Osteocyte (in vitro differentiated cells): ENCODE measurements at regions not wholly inside any gene's neighbourhood (a gene's known extent, or its start where the extent isn't known, plus 50 kb on each side); places are given as distances from the start of the nearest gene placed in this dataset.

ENCODE experiments used
- DNase-seq: peaks from one replicate; pipeline ENCODE4 v3.0.0; 2021; ENCODE audit warnings: mixed read lengths; ENCODE audit not compliant: unreplicated experiment; ENCODE audit errors: extremely low spot score
- H3K27ac Mint-ChIP-seq: one replicate; pipeline ENCODE4 v1.8.0; 2021; ENCODE audit warnings: mild to moderate bottlenecking, mixed read lengths; ENCODE audit not compliant: unreplicated experiment
- H3K27me3 Mint-ChIP-seq: one replicate; pipeline ENCODE4 v1.8.0; 2021; ENCODE audit warnings: mixed read lengths; ENCODE audit not compliant: unreplicated experiment
- H3K36me3 Mint-ChIP-seq: one replicate; pipeline ENCODE4 v1.8.0; 2021; ENCODE audit warnings: mixed read lengths; ENCODE audit not compliant: unreplicated experiment
- H3K4me1 Mint-ChIP-seq: one replicate; pipeline ENCODE4 v1.8.0; 2021; ENCODE audit warnings: mixed read lengths; ENCODE audit not compliant: unreplicated experiment
- H3K4me3 Mint-ChIP-seq: one replicate; pipeline ENCODE4 v1.8.0; 2021; ENCODE audit warnings: mild to moderate bottlenecking, moderate library complexity, mixed read lengths; ENCODE audit not compliant: unreplicated experiment
- H3K9me3 Mint-ChIP-seq: one replicate; pipeline ENCODE4 v1.8.0; 2021; ENCODE audit warnings: mixed read lengths; ENCODE audit not compliant: unreplicated experiment
- CTCF ChIP-seq: fragments of 200-600 bp; sonication (generic); IDR thresholded peaks from 2 replicates; pipeline ENCODE4 v1.5.0; 2021; ENCODE audit warnings: antibody characterized with exemption, mild to moderate bottlenecking, moderate library complexity

GRCh38 chr1:184164536-184164935, 113.0 kb downstream of the TSEN15 start:
- no peak overlapping the region for H3K27ac Mint-ChIP-seq
- no peak for DNase-seq
- H3K36me3 Mint-ChIP-seq: no peaks in the 10 kb centered on the region
- H3K4me1 Mint-ChIP-seq: peaks cover 7% of the 10 kb centered on the region
- no peak for TF ChIP-seq CTCF
- H3K4me3 Mint-ChIP-seq: no peak overlapping the region
- peaks cover 7% of the 10 kb centered on the region for H3K9me3 Mint-ChIP-seq
- H3K27me3 Mint-ChIP-seq: no peaks in the 10 kb centered on the region

GRCh38 chr1:184166485-184166884, 115.0 kb downstream of the TSEN15 start:
- no peaks in the 10 kb centered on the region for H3K27me3 Mint-ChIP-seq
- no peak for DNase-seq
- H3K27ac Mint-ChIP-seq: no peak overlapping the region
- no peak overlapping the region for H3K4me3 Mint-ChIP-seq
- TF ChIP-seq CTCF: no peak
- H3K4me1 Mint-ChIP-seq: peaks cover 7% of the 10 kb centered on the region
- H3K9me3 Mint-ChIP-seq: peaks cover 7% of the 10 kb centered on the region
- no peaks in the 10 kb centered on the region for H3K36me3 Mint-ChIP-seq

- no peaks in the 10 kb centered on the region for H3K27me3 Mint-ChIP-seq
- no peak overlapping the region for H3K4me3 Mint-ChIP-seq
- peaks cover 13% of the 10 kb centered on the region for H3K9me3 Mint-ChIP-seq
- H3K27ac Mint-ChIP-seq: no peak overlapping the region
- TF ChIP-seq CTCF: no peak
- H3K36me3 Mint-ChIP-seq: no peaks in the 10 kb centered on the region
- peaks cover 7% of the 10 kb centered on the region for H3K4me1 Mint-ChIP-seq
- DNase-seq: no peak
Observed at GRCh38 chr1:184167352-184167751, 115.8 kb downstream of the TSEN15 start.

DNA sequence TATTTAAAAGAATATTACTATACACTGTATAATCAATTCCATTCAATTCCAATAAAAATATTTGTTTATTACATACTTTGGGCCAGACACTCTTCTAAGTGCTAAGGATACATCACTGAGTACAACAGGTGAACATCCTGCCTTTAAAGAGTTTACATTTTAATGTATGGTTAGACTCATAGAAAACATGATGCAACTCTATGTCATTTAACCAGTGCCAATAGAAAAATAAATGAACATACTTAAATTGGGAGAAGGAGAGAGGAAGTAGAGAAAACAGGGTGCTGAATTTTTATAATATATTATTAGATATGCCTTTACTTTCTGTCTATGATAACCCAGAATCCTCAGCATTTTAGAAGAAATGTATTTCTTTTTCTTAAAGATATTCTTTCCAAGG, 119.2 kb downstream of the TSEN15 start:
- Mint-ChIP-seq H3K4me1 (no peaks in the 10 kb centered on the region), H3K27me3 (no peaks in the 10 kb centered on the region)

DNA sequence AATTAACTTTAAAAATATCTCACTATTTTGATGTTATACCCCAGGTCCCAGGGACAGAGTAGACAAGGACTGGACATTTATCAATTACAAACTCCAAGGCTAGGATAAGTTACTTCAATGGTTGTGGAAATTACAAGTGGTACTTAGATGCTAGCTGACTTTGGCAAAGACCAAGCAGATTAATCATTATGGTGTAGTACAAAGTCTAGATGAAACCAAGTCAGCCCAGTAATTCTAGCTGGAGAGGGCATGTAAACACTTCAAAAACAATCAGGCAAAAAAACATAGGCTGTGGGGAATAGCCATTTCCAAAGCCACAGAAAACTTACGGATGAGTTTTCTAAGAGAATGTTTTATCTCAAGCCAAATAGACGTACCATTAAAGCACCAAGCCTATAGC, 124.5 kb downstream of the TSEN15 start:
- H3K27me3 Mint-ChIP-seq: no peaks in the 10 kb centered on the region
- no peak overlapping the region for H3K27ac Mint-ChIP-seq
- no peaks in the 10 kb centered on the region for H3K4me1 Mint-ChIP-seq
- H3K9me3 Mint-ChIP-seq: peaks cover 6% of the 10 kb centered on the region
- no peak for DNase-seq
- no peaks in the 10 kb centered on the region for H3K36me3 Mint-ChIP-seq
- no peak for TF ChIP-seq CTCF
- no peak overlapping the region for H3K4me3 Mint-ChIP-seq

More for the DNA sequence above, 119.2 kb downstream of the TSEN15 start:
- Mint-ChIP-seq H3K36me3 (no peaks in the 10 kb centered on the region), H3K4me3 (no peak overlapping the region), H3K27ac (no peak overlapping the region), H3K9me3 (peaks cover 13% of the 10 kb centered on the region)
- no peak for TF ChIP-seq CTCF
- DNase-seq: no peak
